GM12878 (cell line): ENCODE measurements at regions not wholly inside any gene's neighbourhood (a gene's known extent, or its start where the extent isn't known, plus 50 kb on each side); places are given as distances from the start of the nearest gene placed in this dataset.

Experiments used
- ATAC-seq: fragments of 200-7000 bp; cut with Tn5 transposase; 3 replicates; pipeline ENCODE4 v1.9.1; 2020; ENCODE audit warnings: mild to moderate bottlenecking, moderate library complexity
- BruUV-seq: library from RNA; stranded (reverse); fragments of 400-500 nt; replicated peaks from 2 replicates; lab custom pipeline; 2021; lab: Mats Ljungman, UMichigan
- CTCF ChIA-PET: fragments of 300-600 bp; sonication (Branson Sonifier 250); formaldehyde crosslinking; extraction: SDS; loops from one replicate; lab custom pipeline; 2021; ENCODE audit warnings: inconsistent platforms; lab: Yijun Ruan, JAX
- POLR2A ChIA-PET: fragments of 350-600 bp; formaldehyde crosslinking; extraction: SDS; loops from one replicate; lab custom pipeline; 2021; ENCODE audit warnings: inconsistent platforms; lab: Charles Lee
- RAD21 ChIA-PET: fragments of 300-600 bp; sonication (Branson Sonifier 250); formaldehyde crosslinking; loops from one replicate; lab custom pipeline; 2023; ENCODE audit warnings: antibody characterized with exemption; ENCODE audit not compliant: unreplicated experiment; lab: Charles Lee
- SMC1A ChIA-PET: fragments of 300-600 bp; sonication (Branson Sonifier 250); formaldehyde crosslinking; loops from one replicate; lab custom pipeline; 2023; ENCODE audit not compliant: unreplicated experiment, uncharacterized antibody; lab: Charles Lee
- DNase-seq: peaks from one replicate; pipeline ENCODE4 v3.0.0-alpha.2; 2011; ENCODE audit warnings: low read depth, low spot score
- FAIRE-seq: peaks from 3 replicates; lab custom pipeline; 2011; peaks lifted over from hg19 to GRCh38; lab: Jason Lieb, UNC
- H2AFZ ChIP-seq: 2 replicates; pipeline ENCODE4 v1.6.0; 2011; ENCODE audit warnings: low read depth, low read length, control low read depth; ENCODE audit not compliant: control insufficient read depth
- H3K27ac ChIP-seq: 2 replicates; pipeline ENCODE4 v1.5.1; 2011; ENCODE audit warnings: control low read depth; ENCODE audit not compliant: control insufficient read depth, insufficient read depth
- H3K27me3 ChIP-seq, 2 experiments: replicated peaks in 1 of 2; 2 replicates each; pipeline versions ENCODE4 v1.6.0 to v1.6.1; 2011; ENCODE audit warnings: low read length in 1 of 2; ENCODE audit not compliant: control insufficient read depth in 2 of 2, insufficient read depth in 2 of 2
- H3K36me3 ChIP-seq, 2 experiments: 2 replicates each; pipeline ENCODE4 v1.5.1; 2011; ENCODE audit warnings: low read length in 1 of 2; ENCODE audit not compliant: control insufficient read depth in 2 of 2, insufficient read depth in 2 of 2
- H3K4me1 ChIP-seq: 2 replicates; pipeline ENCODE4 v1.6.1; 2011; ENCODE audit warnings: mild to moderate bottlenecking, low read length, moderate library complexity, mixed read lengths; ENCODE audit not compliant: control insufficient read depth, insufficient read depth
- H3K4me2 ChIP-seq: 2 replicates; pipeline ENCODE4 v1.6.0; 2011; ENCODE audit warnings: control low read depth; ENCODE audit not compliant: control insufficient read depth, insufficient read depth
- H3K4me3 ChIP-seq: fragments of 200-600 bp; sonication (generic); 2 replicates; pipeline ENCODE4 v1.5.1; 2016
- H3K79me2 ChIP-seq: 2 replicates; pipeline ENCODE4 v1.6.0; 2011; ENCODE audit warnings: low read length; ENCODE audit not compliant: control insufficient read depth, insufficient read depth
- H3K9ac ChIP-seq: 2 replicates; pipeline ENCODE4 v1.8.0; 2011; ENCODE audit warnings: low read length, control low read depth, mixed read lengths; ENCODE audit not compliant: control insufficient read depth, insufficient read depth
- H3K9me3 ChIP-seq: replicated peaks from 3 replicates; pipeline ENCODE4 v1.5.1; 2011; ENCODE audit warnings: mild to moderate bottlenecking, low read length; ENCODE audit not compliant: control insufficient read depth, insufficient read depth
- H4K20me1 ChIP-seq: 2 replicates; pipeline ENCODE4 v1.6.0; 2011; ENCODE audit not compliant: control insufficient read depth, insufficient read depth
- ASH2L ChIP-seq: fragments of 300-600, 200-600 bp; sonication (generic); IDR thresholded peaks from 2 replicates; pipeline ENCODE4 v1.6.1; 2017; ENCODE audit warnings: low read depth, mild to moderate bottlenecking, borderline replicate concordance
- BMI1 ChIP-seq: fragments of 450-650 bp; IDR thresholded peaks from 2 replicates; pipeline ENCODE4 v1.6.1; 2016; ENCODE audit warnings: mild to moderate bottlenecking, moderate library complexity, borderline replicate concordance
- BRCA1 ChIP-seq: IDR thresholded peaks from 2 replicates; pipeline ENCODE4 v1.6.1; 2011; ENCODE audit warnings: low read depth, low read length, improper control_type of control experiment
- CHD4 ChIP-seq: fragments of 200-600 bp; sonication (generic); IDR thresholded peaks from 2 replicates; pipeline ENCODE4 v1.6.1; 2016; ENCODE audit warnings: mild to moderate bottlenecking
- FOXM1 ChIP-seq: IDR thresholded peaks from 2 replicates; pipeline ENCODE4 v1.6.1; 2012; ENCODE audit warnings: low read depth, mild to moderate bottlenecking, inconsistent platforms, low read length, moderate library complexity
- IKZF2 ChIP-seq, 2 experiments: fragments of 450-650 bp; IDR thresholded peaks; 2 replicates each; pipeline ENCODE4 v1.6.1; 2017; ENCODE audit warnings: mild to moderate bottlenecking in 2 of 2, moderate library complexity in 2 of 2
- PAX5 ChIP-seq: IDR thresholded peaks from 2 replicates; pipeline ENCODE4 v1.6.1; 2011; ENCODE audit warnings: low read depth, low read length, borderline replicate concordance
- SIX5 ChIP-seq: IDR thresholded peaks from 2 replicates; pipeline ENCODE4 v1.6.1; 2011; ENCODE audit warnings: mild to moderate bottlenecking, low read depth, low read length, moderate library complexity; ENCODE audit not compliant: severe bottlenecking
- STAT1 ChIP-seq: fragments of 450-650 bp; conservative IDR thresholded peaks from 2 replicates; pipeline ENCODE4 v1.6.1; 2014; ENCODE audit warnings: antibody characterized with exemption, mild to moderate bottlenecking
- TCF7 ChIP-seq: IDR thresholded peaks from 2 replicates; pipeline ENCODE4 v1.6.1; 2014; ENCODE audit warnings: antibody characterized with exemption, borderline replicate concordance
- ZBED1 ChIP-seq: IDR thresholded peaks from 2 replicates; pipeline ENCODE4 v1.6.1; 2016; ENCODE audit warnings: borderline replicate concordance
- WGBS: methylation state at CpG from one replicate; pipeline ENCODE4 v1.1.6; 2016; ENCODE audit warnings: low lambda C conversion rate; ENCODE audit not compliant: insufficient replicate concordance, insufficient coverage; ENCODE audit errors: missing lambda C conversion rate; 5-methylcytosine and 5-hydroxymethylcytosine counted together
- in situ Hi-C: fragments of 300-500 bp; cut with MboI; formaldehyde crosslinking; loops from 9 replicates; pipeline ENCODE4 v1.14.3; 2018; ENCODE audit warnings: mixed read lengths
- intact Hi-C: fragments of 100-400 bp; cut with micrococcal nuclease; formaldehyde crosslinking; loops from one replicate; pipeline ENCODE4 v1.14.2; 2022; ENCODE audit not compliant: unreplicated experiment
- TF ChIP-seq, protein P1 (sequence below): IDR thresholded peaks from 2 replicates; pipeline ENCODE4 v1.6.1; 2011; ENCODE audit warnings: borderline replicate concordance, low read depth, mild to moderate bottlenecking, moderate library complexity, mixed read lengths, low read length; ENCODE audit not compliant: insufficient read depth; ENCODE audit errors: extremely low read length
- TF ChIP-seq, protein P2 (sequence below): fragments of 450-650 bp; formaldehyde crosslinking; IDR thresholded peaks from 2 replicates; pipeline ENCODE4 v1.5.0; 2022; ENCODE audit warnings: mild to moderate bottlenecking, missing genetic modification characterization
- TF ChIP-seq, protein P3 (sequence below): fragments of 150-350 bp; IDR thresholded peaks from 2 replicates; pipeline ENCODE4 v1.6.1; 2014; ENCODE audit warnings: mild to moderate bottlenecking, low read depth, low read length
- TF ChIP-seq, protein P4 (sequence below): IDR thresholded peaks from 2 replicates; pipeline ENCODE4 v1.6.1; 2012; ENCODE audit warnings: low read depth, low read length, improper control_type of control experiment

DNA sequence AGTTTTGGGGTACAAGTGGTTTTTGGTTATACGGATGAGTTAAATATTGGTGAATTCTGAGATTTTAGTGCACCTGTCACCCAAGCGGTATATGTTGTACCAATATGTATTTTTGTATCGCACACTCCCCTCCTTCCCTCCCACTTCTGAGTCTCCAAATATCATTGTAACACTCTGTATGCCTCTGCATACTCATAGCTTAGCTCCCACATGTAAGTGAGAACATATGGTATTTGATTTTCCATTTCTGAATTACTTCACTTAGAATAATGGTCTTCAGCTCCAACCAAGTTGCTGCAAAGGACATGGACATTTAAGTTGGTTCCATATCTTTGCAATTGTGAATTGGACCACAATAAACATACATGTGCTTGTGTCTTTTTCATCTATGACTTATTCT, 103.0 kb upstream of the ADAMTS3 start:
- H3K9ac ChIP-seq: no peak overlapping the region
- H2AFZ ChIP-seq: no peak overlapping the region
- TF ChIP-seq, protein P1, sequence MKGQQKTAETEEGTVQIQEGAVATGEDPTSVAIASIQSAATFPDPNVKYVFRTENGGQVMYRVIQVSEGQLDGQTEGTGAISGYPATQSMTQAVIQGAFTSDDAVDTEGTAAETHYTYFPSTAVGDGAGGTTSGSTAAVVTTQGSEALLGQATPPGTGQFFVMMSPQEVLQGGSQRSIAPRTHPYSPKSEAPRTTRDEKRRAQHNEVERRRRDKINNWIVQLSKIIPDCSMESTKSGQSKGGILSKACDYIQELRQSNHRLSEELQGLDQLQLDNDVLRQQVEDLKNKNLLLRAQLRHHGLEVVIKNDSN: no peak
- TF ChIP-seq STAT1 (no peak), PAX5 (no peak), CHD4 (no peak), IKZF2 (IDR thresholded peaks at IDR 0.05) (no peak), BMI1 (no peak), BRCA1 (no peak), ASH2L (no peak), ZBED1 (no peak), FOXM1 (no peak), SIX5 (no peak), TCF7 (no peak)
- TF ChIP-seq, protein P2, sequence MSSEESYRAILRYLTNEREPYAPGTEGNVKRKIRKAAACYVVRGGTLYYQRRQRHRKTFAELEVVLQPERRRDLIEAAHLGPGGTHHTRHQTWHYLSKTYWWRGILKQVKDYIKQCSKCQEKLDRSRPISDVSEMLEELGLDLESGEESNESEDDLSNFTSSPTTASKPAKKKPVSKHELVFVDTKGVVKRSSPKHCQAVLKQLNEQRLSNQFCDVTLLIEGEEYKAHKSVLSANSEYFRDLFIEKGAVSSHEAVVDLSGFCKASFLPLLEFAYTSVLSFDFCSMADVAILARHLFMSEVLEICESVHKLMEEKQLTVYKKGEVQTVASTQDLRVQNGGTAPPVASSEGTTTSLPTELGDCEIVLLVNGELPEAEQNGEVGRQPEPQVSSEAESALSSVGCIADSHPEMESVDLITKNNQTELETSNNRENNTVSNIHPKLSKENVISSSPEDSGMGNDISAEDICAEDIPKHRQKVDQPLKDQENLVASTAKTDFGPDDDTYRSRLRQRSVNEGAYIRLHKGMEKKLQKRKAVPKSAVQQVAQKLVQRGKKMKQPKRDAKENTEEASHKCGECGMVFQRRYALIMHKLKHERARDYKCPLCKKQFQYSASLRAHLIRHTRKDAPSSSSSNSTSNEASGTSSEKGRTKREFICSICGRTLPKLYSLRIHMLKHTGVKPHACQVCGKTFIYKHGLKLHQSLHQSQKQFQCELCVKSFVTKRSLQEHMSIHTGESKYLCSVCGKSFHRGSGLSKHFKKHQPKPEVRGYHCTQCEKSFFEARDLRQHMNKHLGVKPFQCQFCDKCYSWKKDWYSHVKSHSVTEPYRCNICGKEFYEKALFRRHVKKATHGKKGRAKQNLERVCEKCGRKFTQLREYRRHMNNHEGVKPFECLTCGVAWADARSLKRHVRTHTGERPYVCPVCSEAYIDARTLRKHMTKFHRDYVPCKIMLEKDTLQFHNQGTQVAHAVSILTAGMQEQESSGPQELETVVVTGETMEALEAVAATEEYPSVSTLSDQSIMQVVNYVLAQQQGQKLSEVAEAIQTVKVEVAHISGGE: no peak
- TF ChIP-seq, protein P3, sequence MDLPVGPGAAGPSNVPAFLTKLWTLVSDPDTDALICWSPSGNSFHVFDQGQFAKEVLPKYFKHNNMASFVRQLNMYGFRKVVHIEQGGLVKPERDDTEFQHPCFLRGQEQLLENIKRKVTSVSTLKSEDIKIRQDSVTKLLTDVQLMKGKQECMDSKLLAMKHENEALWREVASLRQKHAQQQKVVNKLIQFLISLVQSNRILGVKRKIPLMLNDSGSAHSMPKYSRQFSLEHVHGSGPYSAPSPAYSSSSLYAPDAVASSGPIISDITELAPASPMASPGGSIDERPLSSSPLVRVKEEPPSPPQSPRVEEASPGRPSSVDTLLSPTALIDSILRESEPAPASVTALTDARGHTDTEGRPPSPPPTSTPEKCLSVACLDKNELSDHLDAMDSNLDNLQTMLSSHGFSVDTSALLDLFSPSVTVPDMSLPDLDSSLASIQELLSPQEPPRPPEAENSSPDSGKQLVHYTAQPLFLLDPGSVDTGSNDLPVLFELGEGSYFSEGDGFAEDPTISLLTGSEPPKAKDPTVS: no peak
- TF ChIP-seq, protein P4, sequence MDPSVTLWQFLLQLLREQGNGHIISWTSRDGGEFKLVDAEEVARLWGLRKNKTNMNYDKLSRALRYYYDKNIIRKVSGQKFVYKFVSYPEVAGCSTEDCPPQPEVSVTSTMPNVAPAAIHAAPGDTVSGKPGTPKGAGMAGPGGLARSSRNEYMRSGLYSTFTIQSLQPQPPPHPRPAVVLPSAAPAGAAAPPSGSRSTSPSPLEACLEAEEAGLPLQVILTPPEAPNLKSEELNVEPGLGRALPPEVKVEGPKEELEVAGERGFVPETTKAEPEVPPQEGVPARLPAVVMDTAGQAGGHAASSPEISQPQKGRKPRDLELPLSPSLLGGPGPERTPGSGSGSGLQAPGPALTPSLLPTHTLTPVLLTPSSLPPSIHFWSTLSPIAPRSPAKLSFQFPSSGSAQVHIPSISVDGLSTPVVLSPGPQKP: no peak
- FAIRE-seq (no peak), DNase-seq (no peak), ATAC-seq (no peak)
- no peaks in the 10 kb centered on the region for H3K79me2 ChIP-seq
- H4K20me1 ChIP-seq: no peaks in the 10 kb centered on the region
- no peaks in the 10 kb centered on the region for H3K36me3 ChIP-seq
- ChIA-PET POLR2A (no interaction called here), CTCF (no interaction called here), RAD21 (no interaction called here), SMC1A (no interaction called here)
- H3K4me2 ChIP-seq: no peak overlapping the region
- WGBS: 55% methylated on average over 3 of the region's 3 CpGs
- H3K9me3 ChIP-seq: no peaks in the 10 kb centered on the region
- intact Hi-C loops (no loop called here), in situ Hi-C loops (loop anchor here (10.0 kb wide), 1 partner anchor 57 kb away; no protein-coding TSS in a partner anchor)
- BruUV-seq: no TSS peak
- no peak overlapping the region for H3K4me3 ChIP-seq
- no peak overlapping the region for H3K27ac ChIP-seq
- H3K27me3 ChIP-seq: no peaks in the 10 kb centered on the region
- no peaks in the 10 kb centered on the region for H3K4me1 ChIP-seq
